ENCODE measurements at regions not wholly inside any gene's neighbourhood (a gene's known extent, or its start where the extent isn't known, plus 50 kb on each side); places are given as distances from the start of the nearest gene placed in this dataset.

GRCh38 chr17:28247671-28248555 lies 71.1 kb upstream of the TMEM97 start:
- no peak for DNase-seq
- intact Hi-C loops (cut with DNase I; ENCODE audit: low total_unique reads) = loop anchor here (10.0 kb wide), 1 partner anchor 353 kb away; the partner anchor contains the start of gene LYRM9
- no peak for TF ChIP-seq POLR2AphosphoS5 (IDR thresholded peaks at IDR 0.05)
- Histone ChIP-seq H3K4me3 (no peak overlapping the region), H3K27me3 (peaks cover 0 to 26% (median 3%) of the 10 kb centered on the region in 3 donors), H3K36me3 (no peaks in the 10 kb centered on the region), H3K27ac (no peak overlapping the region), H3K4me1 (peaks cover 8 to 13% (median 11%) of the 10 kb centered on the region in 4 donors), H3K9me3 (no peaks in the 10 kb centered on the region)
- 72 to 82% (median 77%) methylated on average over 15 of the region's 15 CpGs for WGBS, 5 donors

DNA sequence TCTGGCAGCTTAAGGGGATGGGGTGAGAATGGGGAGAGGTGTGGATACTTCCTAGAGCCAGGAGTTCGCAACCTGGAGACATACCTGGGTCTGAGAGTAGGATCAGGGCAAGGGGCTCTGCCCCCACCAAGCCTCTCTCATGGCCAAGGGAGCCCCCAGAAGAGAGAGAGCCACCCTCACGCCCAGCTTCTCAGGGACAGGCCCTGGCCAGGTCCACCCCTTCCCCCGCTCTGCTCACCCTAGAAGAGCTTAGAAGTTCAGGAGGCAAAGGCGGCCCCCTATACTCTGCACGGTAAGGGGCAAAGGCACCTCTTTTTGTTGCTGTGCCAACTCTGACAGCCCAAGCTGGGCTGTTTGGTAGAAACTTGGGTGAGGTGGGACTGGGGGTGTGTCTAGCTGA lies 69.3 kb upstream of the TMEM97 start:
- WGBS, 5 donors = 70 to 84% (median 83%) methylated on average over 4 to 5 of the region's 5 CpGs
- peaks cover 0 to 43% (median 3%) of the 10 kb centered on the region in 3 donors for H3K27me3 ChIP-seq
- no peaks in the 10 kb centered on the region for H3K9me3 ChIP-seq
- TF ChIP-seq POLR2AphosphoS5 (IDR thresholded peaks at IDR 0.05) (no peak), EP300 (IDR thresholded peaks at IDR 0.05) (no peak), POLR2A (IDR thresholded peaks at IDR 0.05) (no peak)
- TF ChIP-seq, protein P1, sequence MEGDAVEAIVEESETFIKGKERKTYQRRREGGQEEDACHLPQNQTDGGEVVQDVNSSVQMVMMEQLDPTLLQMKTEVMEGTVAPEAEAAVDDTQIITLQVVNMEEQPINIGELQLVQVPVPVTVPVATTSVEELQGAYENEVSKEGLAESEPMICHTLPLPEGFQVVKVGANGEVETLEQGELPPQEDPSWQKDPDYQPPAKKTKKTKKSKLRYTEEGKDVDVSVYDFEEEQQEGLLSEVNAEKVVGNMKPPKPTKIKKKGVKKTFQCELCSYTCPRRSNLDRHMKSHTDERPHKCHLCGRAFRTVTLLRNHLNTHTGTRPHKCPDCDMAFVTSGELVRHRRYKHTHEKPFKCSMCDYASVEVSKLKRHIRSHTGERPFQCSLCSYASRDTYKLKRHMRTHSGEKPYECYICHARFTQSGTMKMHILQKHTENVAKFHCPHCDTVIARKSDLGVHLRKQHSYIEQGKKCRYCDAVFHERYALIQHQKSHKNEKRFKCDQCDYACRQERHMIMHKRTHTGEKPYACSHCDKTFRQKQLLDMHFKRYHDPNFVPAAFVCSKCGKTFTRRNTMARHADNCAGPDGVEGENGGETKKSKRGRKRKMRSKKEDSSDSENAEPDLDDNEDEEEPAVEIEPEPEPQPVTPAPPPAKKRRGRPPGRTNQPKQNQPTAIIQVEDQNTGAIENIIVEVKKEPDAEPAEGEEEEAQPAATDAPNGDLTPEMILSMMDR (IDR thresholded peaks at IDR 0.05) = no peak
- no peak overlapping the region for H3K27ac ChIP-seq
- intact Hi-C loops (cut with DNase I; ENCODE audit: low total_unique reads) = loop anchor here (10.0 kb wide), 1 partner anchor 355 kb away; the partner anchor contains the start of gene LYRM9
- no peak for DNase-seq
- no peak overlapping the region for H3K4me3 ChIP-seq
- no peaks in the 10 kb centered on the region for H3K36me3 ChIP-seq
- H3K4me1 ChIP-seq = peaks cover 8 to 13% (median 11%) of the 10 kb centered on the region in 4 donors

DNA sequence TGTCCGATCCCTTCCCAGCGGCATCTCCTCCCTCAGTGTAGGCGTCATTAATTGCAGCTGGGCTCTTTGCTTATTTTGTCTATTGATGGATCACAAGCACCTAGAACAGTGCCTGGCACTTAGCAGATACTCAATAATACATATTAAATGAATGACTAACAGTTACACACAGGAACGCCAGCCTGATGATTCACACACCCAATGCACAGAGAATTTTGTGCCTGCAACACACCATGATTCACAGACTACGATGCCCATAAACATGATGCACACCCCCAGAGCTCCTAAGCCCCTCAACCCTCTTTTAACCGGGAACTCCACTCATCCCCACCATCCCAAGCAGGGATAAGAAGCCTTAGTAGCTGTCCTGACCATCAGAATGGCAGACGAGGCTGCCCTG lies 66.6 kb upstream of the TMEM97 start:
- Histone ChIP-seq H3K36me3 (no peaks in the 10 kb centered on the region), H3K4me1 (peaks cover 8 to 13% (median 11%) of the 10 kb centered on the region in 4 donors), H3K27me3 (peaks cover 0 to 61% (median 3%) of the 10 kb centered on the region in 3 donors), H3K27ac (no peak overlapping the region), H3K9me3 (no peaks in the 10 kb centered on the region), H3K4me3 (no peak overlapping the region)
- intact Hi-C loops (cut with DNase I; ENCODE audit: low total_unique reads) = no loop called here
- WGBS, 5 donors = 82 to 90% (median 87%) methylated on average over 7 of the region's 7 CpGs
- TF ChIP-seq POLR2A (IDR thresholded peaks at IDR 0.05) (no peak), EP300 (IDR thresholded peaks at IDR 0.05) (no peak), POLR2AphosphoS5 (IDR thresholded peaks at IDR 0.05) (no peak)
- TF ChIP-seq, protein P1 (IDR thresholded peaks at IDR 0.05) = no peak
- no peak for DNase-seq

DNA sequence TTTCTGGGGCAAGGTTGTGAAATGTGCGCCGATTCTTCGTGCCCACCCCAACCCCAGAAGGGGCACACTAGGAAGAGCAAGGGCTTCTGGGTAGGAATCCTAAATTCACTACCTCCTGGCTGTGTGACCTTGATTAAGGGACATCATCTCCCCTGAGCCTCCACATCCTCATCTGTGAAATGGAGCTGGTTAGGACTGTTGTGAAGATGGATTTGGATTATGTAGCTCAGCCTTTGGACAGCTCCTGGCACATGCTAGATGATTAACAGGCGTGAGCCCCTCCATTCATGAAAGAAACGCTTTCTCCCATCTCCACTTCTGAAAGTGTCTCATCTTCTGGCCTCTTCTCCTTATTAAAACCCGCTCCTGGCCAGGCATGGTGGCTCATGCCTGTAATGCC lies 65.3 kb upstream of the TMEM97 start:
- Histone ChIP-seq H3K4me3 (no peak overlapping the region), H3K27me3 (peaks cover 0 to 61% (median 3%) of the 10 kb centered on the region in 3 donors), H3K27ac (no peak overlapping the region), H3K4me1 (peaks cover 10 to 22% (median 19%) of the 10 kb centered on the region in 4 donors), H3K9me3 (no peaks in the 10 kb centered on the region), H3K36me3 (no peaks in the 10 kb centered on the region)
- DNase-seq = no peak
- TF ChIP-seq POLR2AphosphoS5 (IDR thresholded peaks at IDR 0.05) (no peak), POLR2A (IDR thresholded peaks at IDR 0.05) (no peak), EP300 (IDR thresholded peaks at IDR 0.05) (no peak)
- TF ChIP-seq, protein P1 (IDR thresholded peaks at IDR 0.05) = no peak
- intact Hi-C loops (cut with DNase I; ENCODE audit: low total_unique reads) = no loop called here
- WGBS, 5 donors = 80 to 95% (median 92%) methylated on average over 6 of the region's 6 CpGs
